Body of pancreas (tissue), 4 donors: ENCODE measurements at regions not wholly inside any gene's neighbourhood (a gene's known extent, or its start where the extent isn't known, plus 50 kb on each side); places are given as distances from the start of the nearest gene placed in this dataset.

ENCODE experiments used
- CTCF ChIP-seq, 7 experiments: fragments of 450-650 bp in 4 of 7; fragments of 200-600 bp in 3 of 7; sonication (generic) in 3 of 7; IDR thresholded peaks; one replicate each; pipeline ENCODE4 v1.5.1; 2016 to 2019; ENCODE audit warnings: antibody characterized with exemption in 7 of 7
- POLR2A ChIP-seq, 3 donors: fragments of 450-650 bp; IDR thresholded peaks; one replicate each; pipeline ENCODE4 v1.6.1; 2016; ENCODE audit warnings: antibody characterized with exemption in 3 of 3, mild to moderate bottlenecking in 2 of 3

- TF ChIP-seq POLR2A (IDR thresholded peaks at IDR 0.05) = no peak
- no peak for TF ChIP-seq CTCF (IDR thresholded peaks at IDR 0.05)
Measured at GRCh38 chr13:22014469-22014868, 343.6 kb downstream of the FGF9 start.
